ENCODE measurements at regions not wholly inside any gene's neighbourhood (a gene's known extent, or its start where the extent isn't known, plus 50 kb on each side); places are given as distances from the start of the nearest gene placed in this dataset.

DNA sequence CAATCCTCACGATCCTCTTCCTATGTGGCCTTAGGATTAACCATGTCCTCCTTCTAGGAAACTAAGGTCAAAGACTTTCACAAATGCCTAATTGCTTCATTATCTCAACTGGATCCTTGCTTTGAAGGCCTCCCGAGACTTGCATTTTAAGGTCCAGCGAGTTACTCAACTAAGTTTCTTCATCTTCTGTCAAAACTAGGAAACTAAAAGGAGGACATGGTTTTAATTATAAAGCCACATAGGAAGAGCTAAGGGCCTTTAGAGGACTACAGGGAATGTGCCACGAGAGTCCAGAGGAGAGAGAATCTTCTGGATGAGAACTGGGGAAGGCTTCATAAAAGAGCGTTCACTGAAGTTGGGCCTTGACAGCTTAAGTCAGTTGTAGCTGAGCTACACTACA is 87.8 kb upstream of the LPP start:
- TF ChIP-seq, protein P1, sequence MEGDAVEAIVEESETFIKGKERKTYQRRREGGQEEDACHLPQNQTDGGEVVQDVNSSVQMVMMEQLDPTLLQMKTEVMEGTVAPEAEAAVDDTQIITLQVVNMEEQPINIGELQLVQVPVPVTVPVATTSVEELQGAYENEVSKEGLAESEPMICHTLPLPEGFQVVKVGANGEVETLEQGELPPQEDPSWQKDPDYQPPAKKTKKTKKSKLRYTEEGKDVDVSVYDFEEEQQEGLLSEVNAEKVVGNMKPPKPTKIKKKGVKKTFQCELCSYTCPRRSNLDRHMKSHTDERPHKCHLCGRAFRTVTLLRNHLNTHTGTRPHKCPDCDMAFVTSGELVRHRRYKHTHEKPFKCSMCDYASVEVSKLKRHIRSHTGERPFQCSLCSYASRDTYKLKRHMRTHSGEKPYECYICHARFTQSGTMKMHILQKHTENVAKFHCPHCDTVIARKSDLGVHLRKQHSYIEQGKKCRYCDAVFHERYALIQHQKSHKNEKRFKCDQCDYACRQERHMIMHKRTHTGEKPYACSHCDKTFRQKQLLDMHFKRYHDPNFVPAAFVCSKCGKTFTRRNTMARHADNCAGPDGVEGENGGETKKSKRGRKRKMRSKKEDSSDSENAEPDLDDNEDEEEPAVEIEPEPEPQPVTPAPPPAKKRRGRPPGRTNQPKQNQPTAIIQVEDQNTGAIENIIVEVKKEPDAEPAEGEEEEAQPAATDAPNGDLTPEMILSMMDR (IDR thresholded peaks at IDR 0.05), result no peak
- TF ChIP-seq, protein P2, sequence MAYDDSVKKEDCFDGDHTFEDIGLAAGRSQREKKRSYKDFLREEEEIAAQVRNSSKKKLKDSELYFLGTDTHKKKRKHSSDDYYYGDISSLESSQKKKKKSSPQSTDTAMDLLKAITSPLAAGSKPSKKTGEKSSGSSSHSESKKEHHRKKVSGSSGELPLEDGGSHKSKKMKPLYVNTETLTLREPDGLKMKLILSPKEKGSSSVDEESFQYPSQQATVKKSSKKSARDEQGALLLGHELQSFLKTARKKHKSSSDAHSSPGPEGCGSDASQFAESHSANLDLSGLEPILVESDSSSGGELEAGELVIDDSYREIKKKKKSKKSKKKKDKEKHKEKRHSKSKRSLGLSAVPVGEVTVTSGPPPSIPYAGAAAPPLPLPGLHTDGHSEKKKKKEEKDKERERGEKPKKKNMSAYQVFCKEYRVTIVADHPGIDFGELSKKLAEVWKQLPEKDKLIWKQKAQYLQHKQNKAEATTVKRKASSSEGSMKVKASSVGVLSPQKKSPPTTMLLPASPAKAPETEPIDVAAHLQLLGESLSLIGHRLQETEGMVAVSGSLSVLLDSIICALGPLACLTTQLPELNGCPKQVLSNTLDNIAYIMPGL (CRISPR knock-in tag; IDR thresholded peaks at IDR 0.05), result no peak
- TF ChIP-seq, protein P3, sequence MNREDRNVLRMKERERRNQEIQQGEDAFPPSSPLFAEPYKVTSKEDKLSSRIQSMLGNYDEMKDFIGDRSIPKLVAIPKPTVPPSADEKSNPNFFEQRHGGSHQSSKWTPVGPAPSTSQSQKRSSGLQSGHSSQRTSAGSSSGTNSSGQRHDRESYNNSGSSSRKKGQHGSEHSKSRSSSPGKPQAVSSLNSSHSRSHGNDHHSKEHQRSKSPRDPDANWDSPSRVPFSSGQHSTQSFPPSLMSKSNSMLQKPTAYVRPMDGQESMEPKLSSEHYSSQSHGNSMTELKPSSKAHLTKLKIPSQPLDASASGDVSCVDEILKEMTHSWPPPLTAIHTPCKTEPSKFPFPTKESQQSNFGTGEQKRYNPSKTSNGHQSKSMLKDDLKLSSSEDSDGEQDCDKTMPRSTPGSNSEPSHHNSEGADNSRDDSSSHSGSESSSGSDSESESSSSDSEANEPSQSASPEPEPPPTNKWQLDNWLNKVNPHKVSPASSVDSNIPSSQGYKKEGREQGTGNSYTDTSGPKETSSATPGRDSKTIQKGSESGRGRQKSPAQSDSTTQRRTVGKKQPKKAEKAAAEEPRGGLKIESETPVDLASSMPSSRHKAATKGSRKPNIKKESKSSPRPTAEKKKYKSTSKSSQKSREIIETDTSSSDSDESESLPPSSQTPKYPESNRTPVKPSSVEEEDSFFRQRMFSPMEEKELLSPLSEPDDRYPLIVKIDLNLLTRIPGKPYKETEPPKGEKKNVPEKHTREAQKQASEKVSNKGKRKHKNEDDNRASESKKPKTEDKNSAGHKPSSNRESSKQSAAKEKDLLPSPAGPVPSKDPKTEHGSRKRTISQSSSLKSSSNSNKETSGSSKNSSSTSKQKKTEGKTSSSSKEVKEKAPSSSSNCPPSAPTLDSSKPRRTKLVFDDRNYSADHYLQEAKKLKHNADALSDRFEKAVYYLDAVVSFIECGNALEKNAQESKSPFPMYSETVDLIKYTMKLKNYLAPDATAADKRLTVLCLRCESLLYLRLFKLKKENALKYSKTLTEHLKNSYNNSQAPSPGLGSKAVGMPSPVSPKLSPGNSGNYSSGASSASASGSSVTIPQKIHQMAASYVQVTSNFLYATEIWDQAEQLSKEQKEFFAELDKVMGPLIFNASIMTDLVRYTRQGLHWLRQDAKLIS (CRISPR knock-in tag; IDR thresholded peaks at IDR 0.05; ENCODE audit: borderline replicate concordance), result no peak
- TF ChIP-seq, protein P4, sequence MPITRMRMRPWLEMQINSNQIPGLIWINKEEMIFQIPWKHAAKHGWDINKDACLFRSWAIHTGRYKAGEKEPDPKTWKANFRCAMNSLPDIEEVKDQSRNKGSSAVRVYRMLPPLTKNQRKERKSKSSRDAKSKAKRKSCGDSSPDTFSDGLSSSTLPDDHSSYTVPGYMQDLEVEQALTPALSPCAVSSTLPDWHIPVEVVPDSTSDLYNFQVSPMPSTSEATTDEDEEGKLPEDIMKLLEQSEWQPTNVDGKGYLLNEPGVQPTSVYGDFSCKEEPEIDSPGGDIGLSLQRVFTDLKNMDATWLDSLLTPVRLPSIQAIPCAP (CRISPR knock-in tag; IDR thresholded peaks at IDR 0.05), result no peak
- TF ChIP-seq ELF4 (CRISPR knock-in tag; IDR thresholded peaks at IDR 0.05; ENCODE audit: low read depth) (no peak), ESRRA (CRISPR knock-in tag; IDR thresholded peaks at IDR 0.05; ENCODE audit: borderline replicate concordance) (no peak), MLX (CRISPR knock-in tag; IDR thresholded peaks at IDR 0.05) (no peak), ATF1 (CRISPR knock-in tag; IDR thresholded peaks at IDR 0.05) (no peak), NFATC4 (CRISPR knock-in tag; IDR thresholded peaks at IDR 0.05) (no peak), ZNF671 (CRISPR knock-in tag; IDR thresholded peaks at IDR 0.05) (no peak), SMAD4 (CRISPR knock-in tag; IDR thresholded peaks at IDR 0.05) (no peak)
- TF ChIP-seq, protein P5, sequence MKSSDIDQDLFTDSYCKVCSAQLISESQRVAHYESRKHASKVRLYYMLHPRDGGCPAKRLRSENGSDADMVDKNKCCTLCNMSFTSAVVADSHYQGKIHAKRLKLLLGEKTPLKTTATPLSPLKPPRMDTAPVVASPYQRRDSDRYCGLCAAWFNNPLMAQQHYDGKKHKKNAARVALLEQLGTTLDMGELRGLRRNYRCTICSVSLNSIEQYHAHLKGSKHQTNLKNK (CRISPR knock-in tag; IDR thresholded peaks at IDR 0.05), result no peak
- TF ChIP-seq, protein P6, sequence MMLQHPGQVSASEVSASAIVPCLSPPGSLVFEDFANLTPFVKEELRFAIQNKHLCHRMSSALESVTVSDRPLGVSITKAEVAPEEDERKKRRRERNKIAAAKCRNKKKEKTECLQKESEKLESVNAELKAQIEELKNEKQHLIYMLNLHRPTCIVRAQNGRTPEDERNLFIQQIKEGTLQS (CRISPR knock-in tag; conservative IDR thresholded peaks at IDR 0.05), result no peak
- TF ChIP-seq, protein P7, sequence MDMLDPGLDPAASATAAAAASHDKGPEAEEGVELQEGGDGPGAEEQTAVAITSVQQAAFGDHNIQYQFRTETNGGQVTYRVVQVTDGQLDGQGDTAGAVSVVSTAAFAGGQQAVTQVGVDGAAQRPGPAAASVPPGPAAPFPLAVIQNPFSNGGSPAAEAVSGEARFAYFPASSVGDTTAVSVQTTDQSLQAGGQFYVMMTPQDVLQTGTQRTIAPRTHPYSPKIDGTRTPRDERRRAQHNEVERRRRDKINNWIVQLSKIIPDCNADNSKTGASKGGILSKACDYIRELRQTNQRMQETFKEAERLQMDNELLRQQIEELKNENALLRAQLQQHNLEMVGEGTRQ (CRISPR knock-in tag; IDR thresholded peaks at IDR 0.05), result no peak

All from WTC11 (cell line).